ENCODE measurements at regions not wholly inside any gene's neighbourhood (a gene's known extent, or its start where the extent isn't known, plus 50 kb on each side); places are given as distances from the start of the nearest gene placed in this dataset.

GRCh38 chr16:18059089-18059488, 277.4 kb downstream of the NPIPA8 start:
- no peak for DNase-seq (ENCODE audit: low read depth in 3 of 3)

DNA sequence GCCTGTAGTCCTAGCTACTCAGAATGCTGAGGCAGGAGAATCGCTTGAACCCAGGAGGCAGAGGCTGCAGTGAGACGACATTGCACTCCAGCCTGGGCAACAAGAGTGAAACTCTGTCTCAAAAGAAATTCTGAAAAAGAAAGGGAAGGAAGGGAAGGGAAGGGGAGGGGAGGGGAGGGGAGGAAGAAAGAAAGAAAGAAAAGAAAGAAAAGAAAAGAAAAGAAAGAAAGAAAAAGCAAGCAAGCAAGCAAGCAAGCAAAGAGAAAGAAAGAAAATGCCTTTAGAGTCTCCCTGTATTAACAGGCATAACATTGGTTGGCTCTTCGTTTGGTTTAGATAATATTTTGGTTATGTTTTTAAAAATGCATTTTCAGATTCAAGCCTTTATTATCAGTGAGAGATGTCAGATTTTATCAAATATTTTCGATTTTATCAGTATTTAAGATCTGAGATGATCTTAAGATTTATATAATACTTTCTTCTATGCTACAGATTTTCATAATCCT, 281.1 kb downstream of the NPIPA8 start:
- no peak for DNase-seq (ENCODE audit: low read depth in 3 of 3)

- DNase-seq (ENCODE audit: low read depth in 3 of 3), result no peak
Observed at GRCh38 chr16:18050777-18051176, 285.8 kb downstream of the NPIPA8 start.

- no peak for DNase-seq (ENCODE audit: low read depth in 3 of 3)
Observed at GRCh38 chr16:18050234-18050633, 286.3 kb downstream of the NPIPA8 start.

DNA sequence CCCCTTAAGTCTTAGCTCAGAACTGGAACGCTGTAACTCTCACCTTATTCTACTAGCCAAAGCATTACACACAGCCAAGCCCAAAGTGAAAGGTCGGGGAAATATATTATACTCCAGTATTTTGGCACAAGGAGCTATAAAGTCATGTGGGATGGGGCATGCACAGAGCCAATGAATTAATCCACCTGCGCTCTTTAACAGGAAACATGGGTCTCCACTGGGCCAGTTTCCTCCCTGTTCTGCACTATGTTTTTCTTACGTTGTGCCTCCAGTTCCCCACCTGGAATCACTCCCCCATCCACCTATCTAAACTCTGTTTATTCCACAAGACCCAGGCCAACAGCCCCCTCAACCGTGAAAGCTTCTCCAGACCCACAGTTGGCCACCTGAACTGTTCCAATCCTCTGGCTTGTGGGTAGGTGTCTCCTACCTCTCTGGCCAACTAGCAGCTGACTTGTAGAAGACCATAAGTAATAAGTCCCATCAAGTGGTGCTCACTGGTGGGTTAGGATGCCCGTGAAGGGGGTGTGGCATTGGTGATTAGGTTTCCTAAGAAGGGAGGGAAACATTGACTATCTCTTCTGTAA, 286.9 kb downstream of the NPIPA8 start:
- DNase-seq (ENCODE audit: low read depth in 3 of 3), result no peak

DNA sequence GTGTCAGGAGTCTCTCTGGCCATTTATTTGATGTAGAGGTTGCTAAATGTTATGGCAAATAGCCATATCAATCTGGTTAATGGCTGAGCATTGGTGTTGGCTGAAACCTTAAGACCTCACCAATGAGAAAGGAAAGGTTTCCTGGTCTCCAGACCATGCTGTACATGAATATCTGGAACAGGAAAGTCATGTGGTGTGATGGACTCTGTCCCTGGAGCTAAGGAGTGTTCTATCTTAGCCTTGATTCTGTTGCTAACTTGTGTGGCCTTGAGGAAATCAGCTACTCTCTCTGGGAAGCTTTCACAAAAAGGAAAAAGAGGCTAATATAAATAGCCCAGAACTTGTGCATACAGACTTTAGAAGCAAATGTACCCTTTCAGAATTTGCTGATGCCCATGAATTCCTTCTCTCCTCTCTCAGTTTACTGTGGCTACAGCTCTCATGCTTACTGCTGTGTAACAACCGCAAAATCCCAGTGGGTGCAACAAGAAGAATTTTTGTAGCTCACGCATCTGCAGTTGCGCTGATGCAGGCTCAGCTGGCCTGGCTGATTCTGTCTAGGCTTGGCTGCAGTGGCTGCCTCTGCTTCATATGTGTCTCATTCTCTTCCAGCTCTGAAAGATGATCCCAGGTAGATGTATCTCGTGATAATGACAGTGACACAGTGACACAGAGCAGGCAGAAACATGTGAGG, 287.5 kb downstream of the NPIPA8 start:
- no peak for DNase-seq (ENCODE audit: low read depth in 3 of 3)

DNA sequence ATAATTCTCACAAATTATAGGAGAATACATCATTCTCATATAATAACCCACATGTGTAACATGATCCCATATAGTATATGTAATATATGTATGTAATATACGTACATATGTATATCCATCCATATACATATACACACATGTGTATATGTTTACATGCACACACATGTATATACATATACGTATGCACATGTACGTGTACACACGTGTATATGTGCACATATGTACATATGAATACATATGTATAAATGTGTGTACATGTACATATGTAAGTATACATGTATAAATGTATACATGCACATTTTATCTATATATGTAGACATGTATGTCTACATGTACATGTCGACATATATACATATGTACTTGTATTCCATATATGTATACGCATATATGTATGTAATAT, 288.8 kb downstream of the NPIPA8 start:
- no peak for DNase-seq (ENCODE audit: low read depth in 3 of 3)

DNA sequence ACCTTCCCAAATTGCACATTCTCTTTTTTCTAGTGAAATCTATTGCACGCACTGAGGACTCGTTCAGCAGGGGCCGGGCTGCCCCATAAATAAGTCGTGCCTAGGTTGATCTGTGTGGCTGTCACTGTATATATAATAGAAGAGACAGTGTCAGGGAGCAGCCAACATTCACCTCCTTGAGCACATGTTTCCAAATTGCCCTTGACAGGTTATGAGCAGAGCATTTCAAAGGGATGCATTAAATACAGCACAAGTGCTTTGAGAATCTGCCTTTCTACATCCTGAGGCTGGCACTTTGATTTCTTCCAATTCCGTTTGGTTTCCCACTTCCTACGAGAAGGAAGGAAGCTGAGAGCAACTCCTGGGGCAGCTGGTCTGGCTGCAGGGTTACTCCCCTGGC, 291.2 kb downstream of the NPIPA8 start:
- no peak for DNase-seq (ENCODE audit: low read depth in 3 of 3)

DNA sequence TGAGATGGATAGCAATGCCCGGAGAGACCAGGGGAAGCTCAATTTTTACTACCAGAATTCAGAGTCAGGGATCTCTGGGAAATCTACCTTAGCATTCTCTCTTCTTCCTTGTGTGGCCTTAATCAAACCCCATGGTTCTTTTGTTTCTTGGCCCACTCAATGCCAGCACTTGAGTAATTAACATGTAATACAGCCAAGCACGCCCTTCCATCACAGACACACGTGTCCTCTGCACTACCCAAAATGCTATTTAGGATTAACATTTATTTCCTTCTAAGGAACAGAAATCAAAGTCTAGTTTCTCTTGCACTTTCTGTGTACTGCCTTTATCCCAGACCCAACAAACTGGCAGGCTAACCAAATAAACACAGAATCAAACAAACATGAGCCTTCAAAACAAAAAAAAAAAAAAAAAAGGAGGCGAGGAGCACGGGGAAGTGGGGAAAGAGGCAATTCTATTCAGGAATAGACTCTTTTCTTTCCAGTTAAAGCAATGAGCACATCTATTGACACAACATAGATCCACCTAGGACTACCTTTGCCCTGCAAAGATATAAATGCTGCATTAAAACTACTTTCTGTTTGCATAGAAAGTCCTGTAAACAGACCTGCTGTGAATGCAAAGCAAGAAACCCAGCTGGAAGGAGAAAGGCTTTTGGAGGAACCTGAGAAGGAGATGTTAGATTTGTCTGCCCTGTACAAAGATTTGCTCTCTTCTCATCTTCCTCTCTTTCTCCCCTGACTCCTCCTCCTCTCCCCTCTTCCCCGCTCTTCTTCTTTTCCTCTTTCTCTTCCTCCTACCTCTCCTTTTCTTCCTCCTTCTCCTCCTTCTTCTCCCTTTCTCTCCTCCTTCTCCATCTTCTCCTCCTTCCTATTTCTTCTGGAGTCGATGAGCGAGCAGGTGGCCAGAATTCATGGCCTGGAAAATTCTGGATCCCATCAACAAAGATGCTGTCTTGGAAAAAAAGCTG, 294.4 kb downstream of the NPIPA8 start:
- no peak for DNase-seq (ENCODE audit: low read depth in 3 of 3)

GRCh38 chr16:18039931-18040330, 296.6 kb downstream of the NPIPA8 start:
- DNase-seq (ENCODE audit: low read depth in 3 of 3), result no peak

GRCh38 chr16:18037051-18037450, 299.5 kb downstream of the NPIPA8 start:
- no peak for DNase-seq (ENCODE audit: low read depth in 3 of 3)

- DNase-seq (ENCODE audit: low read depth in 3 of 3), result no peak
Observed at GRCh38 chr16:18024611-18025010, 311.9 kb downstream of the NPIPA8 start.

DNA sequence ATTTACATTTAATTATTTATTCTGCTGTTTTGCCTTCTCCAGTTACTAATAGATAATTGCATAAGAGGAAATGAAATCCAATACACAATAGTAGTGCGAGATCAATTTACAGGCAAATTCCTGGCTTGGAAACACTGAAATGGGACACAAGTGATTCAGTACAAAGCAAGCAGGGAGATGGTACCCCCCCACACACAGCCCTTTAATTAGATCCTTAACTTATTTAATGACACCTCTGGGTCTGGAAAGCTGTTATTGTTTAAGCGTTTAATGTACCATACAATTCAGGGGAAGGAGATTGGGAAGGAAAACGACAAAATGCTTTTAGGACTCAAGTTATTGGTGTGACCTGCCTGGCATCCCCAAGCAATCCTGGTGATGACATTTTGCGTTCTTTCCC, 318.2 kb downstream of the NPIPA8 start:
- DNase-seq (ENCODE audit: low read depth in 3 of 3), result no peak

DNA sequence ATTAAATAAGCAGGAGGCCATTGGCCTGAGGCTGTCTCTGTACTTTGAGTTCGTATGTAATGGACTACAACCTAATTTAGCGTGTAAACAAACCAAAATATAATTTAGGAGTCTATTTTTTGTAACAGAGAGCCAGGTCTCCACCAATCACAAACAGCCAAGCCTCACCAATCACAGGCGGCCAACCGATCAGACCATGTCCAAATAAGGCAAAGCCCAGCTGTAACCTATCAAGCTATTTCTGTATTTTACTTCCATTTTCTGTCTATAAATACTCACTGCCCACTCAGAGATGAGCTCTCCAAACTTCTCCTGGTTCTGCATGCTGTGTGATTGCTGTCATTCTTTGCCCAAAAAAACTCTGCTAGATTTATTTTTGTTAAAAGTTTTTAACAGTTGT, 322.7 kb downstream of the NPIPA8 start:
- no peak for DNase-seq (ENCODE audit: low read depth in 3 of 3)

DNA sequence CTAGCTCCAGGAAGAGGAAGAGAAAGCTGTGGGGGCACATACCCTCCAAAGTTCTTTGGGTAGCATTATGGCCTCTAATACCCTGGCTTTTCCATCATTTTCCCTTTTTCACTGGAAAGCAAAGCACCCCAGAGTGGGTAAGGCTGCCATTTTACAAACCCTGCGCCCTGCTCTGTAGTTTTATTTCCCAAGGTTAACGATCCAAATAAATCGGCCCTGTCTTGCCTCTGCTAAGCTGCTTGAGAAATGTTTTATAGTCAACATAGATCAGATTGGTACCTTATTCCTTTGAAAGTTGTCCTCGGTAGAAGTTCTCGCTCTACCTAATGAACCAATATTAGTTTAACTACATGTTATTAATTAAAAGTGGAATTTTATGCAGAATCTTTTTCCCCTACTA, 328.2 kb downstream of the NPIPA8 start:
- DNase-seq (ENCODE audit: low read depth in 3 of 3), result no peak

DNA sequence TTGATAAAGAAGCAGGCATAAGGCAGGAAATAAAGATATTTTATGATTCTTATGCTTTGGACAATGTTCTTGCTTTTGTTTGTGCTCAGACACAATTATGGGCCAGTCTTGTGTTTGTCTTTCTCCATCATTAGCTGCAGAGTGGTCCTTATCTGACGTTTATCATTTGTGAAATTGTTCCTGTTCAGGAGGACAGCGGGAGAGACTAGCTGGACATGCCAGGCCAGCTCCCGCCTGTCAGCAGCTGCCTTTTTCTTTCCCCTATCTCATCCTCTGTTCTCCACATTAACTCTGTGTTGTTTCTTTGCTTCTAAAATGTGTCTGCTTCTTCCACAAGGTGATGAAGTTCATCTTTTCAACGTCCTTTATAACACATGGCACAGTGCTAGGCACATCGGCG, 333.5 kb downstream of the NPIPA8 start:
- DNase-seq (ENCODE audit: low read depth in 3 of 3), result no peak

DNA sequence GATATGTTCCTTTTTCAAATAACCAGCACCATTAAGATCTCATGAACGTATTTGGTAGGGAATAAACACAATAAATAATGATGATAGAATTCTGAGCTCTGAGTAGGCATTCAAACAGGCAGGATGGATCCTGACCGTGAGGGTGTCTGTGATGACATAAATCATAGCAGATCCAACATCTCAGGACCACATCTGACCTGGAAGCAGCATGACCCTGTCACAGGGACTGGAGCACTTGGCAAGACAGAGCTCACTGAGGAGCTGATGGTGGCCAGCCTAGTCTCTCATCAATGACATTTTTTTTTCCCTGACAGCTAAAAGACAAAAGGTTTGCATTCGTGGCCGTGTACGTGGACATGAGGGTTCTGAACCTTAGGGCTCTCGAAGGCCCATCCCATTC, 337.5 kb downstream of the NPIPA8 start:
- no peak for DNase-seq (ENCODE audit: low read depth in 3 of 3)

DNA sequence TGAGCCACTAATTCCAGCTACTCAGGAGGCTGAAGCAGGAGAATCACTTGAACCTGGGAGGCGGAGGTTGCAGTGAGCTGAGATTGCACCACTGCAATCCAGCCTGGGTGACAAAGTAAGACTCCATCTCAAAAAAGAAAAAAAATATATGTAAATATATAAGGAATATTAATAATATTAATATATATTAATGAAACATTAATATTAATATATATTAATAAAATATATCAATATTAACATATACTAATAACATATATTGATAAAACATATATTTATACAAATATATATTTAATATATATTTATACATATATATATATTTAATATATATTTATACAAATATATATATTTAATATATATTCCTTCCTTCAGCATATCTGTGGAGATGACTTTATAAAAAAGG, 338.0 kb downstream of the NPIPA8 start:
- DNase-seq (ENCODE audit: low read depth in 3 of 3), result no peak

DNA sequence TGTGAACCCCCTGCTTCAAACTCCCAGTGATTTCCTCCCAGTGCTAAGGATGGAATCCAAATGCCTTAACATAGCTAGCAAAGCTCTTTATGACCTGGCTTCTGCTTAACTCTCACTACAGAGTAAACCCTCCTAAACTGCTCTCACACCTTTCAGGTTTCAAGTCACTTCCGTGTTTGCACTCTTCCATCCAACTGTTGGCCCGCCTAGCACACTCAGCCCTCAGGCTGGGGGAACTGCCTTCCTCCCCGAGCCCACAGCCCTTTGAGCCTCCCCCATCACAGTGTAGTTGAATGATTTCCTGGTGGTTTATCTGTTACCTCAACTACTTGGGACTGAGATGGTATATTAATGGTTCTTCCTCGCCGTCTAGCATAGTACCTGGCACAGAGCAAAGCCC, 342.5 kb downstream of the NPIPA8 start:
- DNase-seq (ENCODE audit: low read depth in 3 of 3), result no peak

DNA sequence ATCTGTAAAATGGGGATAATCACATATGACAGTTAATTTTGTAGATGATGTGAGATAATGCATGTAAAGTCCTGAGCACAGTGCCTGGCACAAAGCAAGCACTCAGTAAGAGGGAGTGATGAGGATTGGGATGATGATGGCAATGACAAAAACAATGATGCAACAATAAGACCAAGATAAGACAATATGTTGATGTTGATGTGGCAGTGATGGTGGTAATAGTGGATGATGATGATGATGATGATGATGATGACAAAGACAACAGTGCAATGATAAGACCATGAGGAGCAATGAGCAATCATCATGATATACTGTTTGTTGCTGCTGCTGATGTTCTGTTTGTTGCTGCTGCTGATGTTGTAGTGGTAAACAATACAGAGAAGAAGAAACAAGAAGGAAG, 344.1 kb downstream of the NPIPA8 start:
- no peak for DNase-seq (ENCODE audit: low read depth in 3 of 3)

DNA sequence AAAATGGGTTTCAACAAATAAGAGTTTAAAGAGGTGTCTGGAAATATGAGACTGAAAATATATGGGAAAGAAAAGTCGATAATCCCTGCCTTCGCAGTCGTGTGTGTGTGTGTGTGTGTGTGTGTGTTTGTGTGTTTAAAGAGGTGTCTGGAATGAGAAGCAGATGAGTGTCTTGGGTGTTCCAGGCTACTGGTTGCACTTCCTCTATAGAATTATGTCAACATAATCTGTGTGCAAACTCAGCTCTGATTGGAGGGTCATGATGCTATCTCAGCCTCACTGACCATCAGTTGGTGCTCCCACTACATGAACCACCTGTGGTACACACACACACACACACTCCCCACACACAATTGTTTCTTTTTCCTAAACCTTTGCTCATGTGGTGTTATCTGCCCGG, 347.3 kb downstream of the NPIPA8 start:
- no peak for DNase-seq (ENCODE audit: low read depth in 3 of 3)

DNA sequence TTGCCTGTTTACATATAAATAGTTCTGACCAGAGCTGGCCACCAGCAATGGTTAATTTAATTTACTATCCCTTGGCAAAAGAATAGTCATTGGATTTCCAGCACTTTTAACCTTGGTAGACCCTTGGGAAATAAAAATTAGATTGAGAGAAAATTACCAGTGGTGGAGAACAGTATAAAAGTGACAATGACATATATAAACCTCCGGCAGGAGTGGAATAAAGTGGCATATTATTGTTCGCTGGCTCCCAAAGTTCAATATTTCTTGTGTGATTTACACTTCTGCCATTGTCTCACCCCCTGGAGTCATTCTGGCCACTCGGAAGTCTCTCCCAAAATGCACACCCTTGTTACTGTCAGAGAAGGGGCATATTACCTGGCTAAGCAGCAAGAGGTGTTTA, 347.7 kb downstream of the NPIPA8 start:
- no peak for DNase-seq (ENCODE audit: low read depth in 3 of 3)

DNA sequence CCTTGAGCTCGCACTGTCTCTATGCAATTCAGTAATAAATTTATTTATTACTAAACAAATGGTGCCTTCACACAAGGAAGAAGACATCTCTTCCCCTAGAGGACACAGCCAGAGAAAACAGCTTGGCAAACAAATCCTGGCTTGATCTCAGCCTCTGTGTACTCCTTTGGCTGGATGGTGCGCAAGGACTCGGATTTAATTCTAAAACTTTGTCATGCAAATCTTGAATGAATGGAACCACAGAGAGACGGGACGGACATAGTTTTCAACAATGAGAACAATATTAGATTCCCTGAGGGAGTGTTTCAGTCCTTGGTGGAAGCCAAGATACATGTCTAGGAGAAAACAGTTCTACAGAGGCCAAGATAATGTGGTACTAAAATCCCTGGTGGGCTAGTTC, 349.5 kb downstream of the NPIPA8 start:
- DNase-seq (ENCODE audit: low read depth in 3 of 3), result no peak

Measured in stimulated activated CD4-positive, alpha-beta T cell treated with anti-CD3 and anti-CD28 coated beads, TNF-alpha, amount 100 ng/mL, for 24 hours (primary cell).